GM12865 (cell line): ENCODE measurements at regions not wholly inside any gene's neighbourhood (a gene's known extent, or its start where the extent isn't known, plus 50 kb on each side); places are given as distances from the start of the nearest gene placed in this dataset.

ENCODE experiments used
- DNase-seq: peaks from one replicate; pipeline ENCODE4 v3.0.0; 2010; ENCODE audit warnings: low read depth
- H3K4me3 ChIP-seq: 2 replicates; pipeline ENCODE4 v1.5.1; 2011; ENCODE audit warnings: mild to moderate bottlenecking, low read depth, low read length, control low read depth
- TF ChIP-seq, protein P1 (sequence below): IDR thresholded peaks from 2 replicates; pipeline ENCODE4 v1.5.1; 2011; ENCODE audit warnings: low read length, control low read depth, low read depth, inconsistent platforms; ENCODE audit not compliant: insufficient read depth; ENCODE audit errors: missing control alignments

GRCh38 chr1:29489471-29489870, 253.1 kb downstream of the PTPRU start:
- DNase-seq: no peak
- H3K4me3 ChIP-seq: no peak overlapping the region
- TF ChIP-seq, protein P1, sequence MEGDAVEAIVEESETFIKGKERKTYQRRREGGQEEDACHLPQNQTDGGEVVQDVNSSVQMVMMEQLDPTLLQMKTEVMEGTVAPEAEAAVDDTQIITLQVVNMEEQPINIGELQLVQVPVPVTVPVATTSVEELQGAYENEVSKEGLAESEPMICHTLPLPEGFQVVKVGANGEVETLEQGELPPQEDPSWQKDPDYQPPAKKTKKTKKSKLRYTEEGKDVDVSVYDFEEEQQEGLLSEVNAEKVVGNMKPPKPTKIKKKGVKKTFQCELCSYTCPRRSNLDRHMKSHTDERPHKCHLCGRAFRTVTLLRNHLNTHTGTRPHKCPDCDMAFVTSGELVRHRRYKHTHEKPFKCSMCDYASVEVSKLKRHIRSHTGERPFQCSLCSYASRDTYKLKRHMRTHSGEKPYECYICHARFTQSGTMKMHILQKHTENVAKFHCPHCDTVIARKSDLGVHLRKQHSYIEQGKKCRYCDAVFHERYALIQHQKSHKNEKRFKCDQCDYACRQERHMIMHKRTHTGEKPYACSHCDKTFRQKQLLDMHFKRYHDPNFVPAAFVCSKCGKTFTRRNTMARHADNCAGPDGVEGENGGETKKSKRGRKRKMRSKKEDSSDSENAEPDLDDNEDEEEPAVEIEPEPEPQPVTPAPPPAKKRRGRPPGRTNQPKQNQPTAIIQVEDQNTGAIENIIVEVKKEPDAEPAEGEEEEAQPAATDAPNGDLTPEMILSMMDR: no peak

- DNase-seq: no peak
- H3K4me3 ChIP-seq: no peak overlapping the region
- TF ChIP-seq, protein P1: no peak
Measured at GRCh38 chr1:29488794-29489311, 252.5 kb downstream of the PTPRU start.

DNA sequence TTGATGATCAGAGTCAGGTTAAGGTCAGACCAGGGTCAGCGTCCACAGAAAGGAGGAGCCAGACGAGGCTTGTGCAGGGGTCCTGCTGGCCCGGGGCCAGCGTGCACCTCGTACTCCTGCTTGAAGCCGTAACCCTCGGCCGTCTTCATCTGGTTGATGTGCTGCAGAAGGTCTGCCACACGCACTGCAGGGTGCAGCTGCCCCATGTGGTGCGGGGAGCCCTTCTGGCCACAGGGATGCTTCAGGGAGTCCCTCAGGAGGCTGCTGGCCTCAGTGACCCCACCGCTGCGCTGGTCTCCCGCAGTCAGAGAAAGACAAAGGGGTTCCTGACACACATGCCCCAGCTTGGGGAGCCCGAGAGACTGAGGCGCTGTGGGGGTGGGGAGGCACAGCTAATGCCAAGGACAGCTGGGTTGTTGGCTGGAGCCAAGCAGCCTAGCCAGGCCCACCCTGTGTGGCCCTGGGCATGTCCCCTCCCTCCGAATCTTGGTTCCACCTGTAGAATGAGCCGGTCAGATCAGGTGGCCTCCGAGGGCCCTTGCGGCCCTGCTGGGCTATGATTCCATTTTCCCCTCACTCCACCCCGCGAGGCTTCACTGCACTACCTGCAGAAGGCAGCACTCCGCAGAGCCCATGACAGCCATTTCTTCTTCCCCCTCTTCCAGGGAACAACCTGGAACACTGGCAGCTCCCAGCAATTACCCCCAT, 251.9 kb downstream of the PTPRU start:
- no peak for DNase-seq
- no peak overlapping the region for H3K4me3 ChIP-seq
- TF ChIP-seq, protein P1: no peak

DNA sequence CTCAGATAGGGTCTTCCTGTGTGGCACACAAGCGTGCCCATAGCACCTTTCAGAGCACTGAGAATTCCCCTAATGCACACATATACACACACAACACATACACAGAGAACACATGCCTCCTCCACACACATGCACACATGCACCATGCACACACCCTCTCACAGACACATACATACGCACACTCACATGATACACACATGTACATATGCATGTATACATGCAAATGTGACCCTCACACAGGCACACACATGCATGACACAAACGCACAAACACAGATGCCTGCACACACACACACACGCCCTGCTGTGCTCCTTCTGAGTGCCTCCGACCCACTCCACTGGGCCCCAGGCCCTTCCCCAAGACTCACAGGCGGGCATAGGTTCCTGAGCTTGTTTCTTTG, 251.0 kb downstream of the PTPRU start:
- no peak for DNase-seq
- TF ChIP-seq, protein P1: no peak
- H3K4me3 ChIP-seq: no peak overlapping the region

- no peak for DNase-seq
- no peak overlapping the region for H3K4me3 ChIP-seq
- TF ChIP-seq, protein P1: no peak
Measured at GRCh38 chr1:29485096-29485925, 249.0 kb downstream of the PTPRU start.

GRCh38 chr1:29482991-29483390, 246.7 kb downstream of the PTPRU start:
- TF ChIP-seq, protein P1: no peak
- no peak for DNase-seq
- H3K4me3 ChIP-seq: no peak overlapping the region
